Lower leg skin (tissue), 4 donors: ENCODE measurements at regions not wholly inside any gene's neighbourhood (a gene's known extent, or its start where the extent isn't known, plus 50 kb on each side); places are given as distances from the start of the nearest gene placed in this dataset.

Experiments used
- DNase-seq, 2 donors: peaks; one replicate each; pipeline ENCODE4 v3.0.0-alpha.2; 2019; ENCODE audit warnings: low spot score in 2 of 2
- H3K4me3 ChIP-seq: fragments of 200-600 bp; sonication (generic); 2 replicates; pipeline ENCODE4 v1.5.1; 2017; ENCODE audit warnings: mild to moderate bottlenecking, low read depth; ENCODE audit not compliant: poor library complexity, severe bottlenecking
- CTCF ChIP-seq, 3 donors: fragments of 450-650 bp; IDR thresholded peaks; one replicate each; pipeline ENCODE4 v1.5.1; 2016; ENCODE audit warnings: antibody characterized with exemption in 3 of 3, mild to moderate bottlenecking in 3 of 3, moderate library complexity in 2 of 3
- POLR2A ChIP-seq, 2 donors: fragments of 450-650 bp; IDR thresholded peaks; one replicate each; pipeline ENCODE4 v1.6.1; 2016 to 2017; ENCODE audit warnings: antibody characterized with exemption in 2 of 2, mild to moderate bottlenecking in 1 of 2, moderate library complexity in 1 of 2
- WGBS, 2 donors: methylation state at CpG; one replicate each; pipeline ENCODE4 v1.1.5; 2018; 5-methylcytosine and 5-hydroxymethylcytosine counted together
- intact Hi-C: fragments of 100-400 bp; cut with DNase I; formaldehyde crosslinking; loops from one replicate; pipeline ENCODE4 v1.15.0; 2023; ENCODE audit warnings: low total_unique reads

DNA sequence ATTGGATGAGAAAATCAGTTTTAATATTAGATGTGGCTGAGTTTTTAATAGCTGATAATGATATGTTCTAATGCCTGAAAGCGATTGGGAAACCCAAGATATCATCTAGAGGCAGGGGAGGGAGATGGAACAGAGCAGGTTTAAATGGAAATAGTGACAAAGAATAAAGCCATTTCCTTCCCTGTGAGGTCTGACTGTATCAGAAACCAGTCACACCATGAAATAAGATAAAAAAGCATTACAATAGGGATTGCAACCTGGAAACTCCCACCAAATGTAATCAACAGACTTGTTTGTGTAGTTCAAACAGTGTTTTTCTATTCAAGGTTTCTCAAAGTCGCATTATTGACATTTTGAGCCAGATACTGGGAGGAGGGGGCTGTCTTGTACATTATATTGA lies 110.1 kb upstream of the SMIM23 start:
- TF ChIP-seq POLR2A (IDR thresholded peaks at IDR 0.05) = no peak
- TF ChIP-seq CTCF (IDR thresholded peaks at IDR 0.05) = no peak
- no peak for DNase-seq
- intact Hi-C loops = no loop called here
- no peak overlapping the region for H3K4me3 ChIP-seq
- WGBS, 2 donors = 74 to 83% methylated on average over 2 of the region's 2 CpGs

- no peak overlapping the region for H3K4me3 ChIP-seq
- DNase-seq = no peak
- no peak for TF ChIP-seq POLR2A (IDR thresholded peaks at IDR 0.05)
- no peak for TF ChIP-seq CTCF (IDR thresholded peaks at IDR 0.05)
- 57 to 58% methylated on average over 6 of the region's 6 CpGs for WGBS, 2 donors
- intact Hi-C loops = no loop called here
Observed at GRCh38 chr5:171676286-171676944, 109.2 kb upstream of the SMIM23 start.

DNA sequence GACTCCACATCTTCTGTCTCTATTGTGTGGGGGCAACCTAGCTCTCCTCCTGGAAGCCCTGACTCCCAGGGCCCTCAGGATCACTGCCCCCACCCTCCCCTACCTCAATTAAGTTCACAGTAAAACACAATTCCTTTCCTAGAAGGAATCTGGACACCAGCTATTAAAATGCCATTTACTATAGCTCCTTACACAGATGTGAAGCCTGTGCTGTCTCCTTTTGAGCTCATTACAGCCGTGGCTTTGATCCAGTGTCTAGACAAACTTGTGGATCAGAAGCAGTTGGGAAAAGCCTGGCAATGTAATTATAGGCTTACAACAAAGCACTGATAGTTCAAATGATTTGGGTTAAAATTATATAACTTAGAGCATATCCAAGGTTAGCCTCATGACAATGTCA lies 107.0 kb upstream of the SMIM23 start:
- 79 to 100% methylated on average over 1 of the region's 1 CpG for WGBS, 2 donors
- DNase-seq = no peak
- H3K4me3 ChIP-seq = no peak overlapping the region
- TF ChIP-seq CTCF (IDR thresholded peaks at IDR 0.05) (no peak), POLR2A (IDR thresholded peaks at IDR 0.05) (no peak)
- intact Hi-C loops = no loop called here

DNA sequence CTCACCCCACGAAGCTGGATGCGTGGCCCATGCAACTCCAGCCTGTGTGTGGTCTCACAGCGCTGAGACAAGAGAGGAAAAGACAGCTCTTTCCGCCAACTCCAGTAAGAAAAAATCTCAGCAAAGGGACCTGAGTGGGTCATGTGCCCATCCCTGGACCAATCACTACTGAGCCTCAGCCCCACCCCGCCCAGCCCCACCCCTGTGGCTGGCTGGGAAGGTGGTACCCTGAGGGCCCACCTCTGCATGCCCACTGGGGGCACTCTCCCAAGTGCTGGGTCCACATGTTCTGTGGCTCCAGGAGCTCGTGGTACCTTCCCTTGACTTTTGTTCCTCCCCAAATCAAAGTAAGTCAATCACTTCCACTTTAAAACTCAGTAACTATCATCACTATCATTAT lies 105.1 kb upstream of the SMIM23 start:
- peak in 1 of 2 donors; percentile 49 for DNase-seq
- WGBS, 2 donors = 94% methylated on average over 6 of the region's 6 CpGs
- intact Hi-C loops = no loop called here
- TF ChIP-seq POLR2A (IDR thresholded peaks at IDR 0.05) = no peak
- no peak overlapping the region for H3K4me3 ChIP-seq

- 72 to 75% methylated on average over 4 of the region's 4 CpGs for WGBS, 2 donors
- peak in 1 of 2 donors; percentile 70 for DNase-seq
- no peak overlapping the region for H3K4me3 ChIP-seq
- intact Hi-C loops = no loop called here
- TF ChIP-seq POLR2A (IDR thresholded peaks at IDR 0.05) (no peak), CTCF (IDR thresholded peaks at IDR 0.05) (no peak)
Observed at GRCh38 chr5:171681061-171681460, 104.6 kb upstream of the SMIM23 start.

DNA sequence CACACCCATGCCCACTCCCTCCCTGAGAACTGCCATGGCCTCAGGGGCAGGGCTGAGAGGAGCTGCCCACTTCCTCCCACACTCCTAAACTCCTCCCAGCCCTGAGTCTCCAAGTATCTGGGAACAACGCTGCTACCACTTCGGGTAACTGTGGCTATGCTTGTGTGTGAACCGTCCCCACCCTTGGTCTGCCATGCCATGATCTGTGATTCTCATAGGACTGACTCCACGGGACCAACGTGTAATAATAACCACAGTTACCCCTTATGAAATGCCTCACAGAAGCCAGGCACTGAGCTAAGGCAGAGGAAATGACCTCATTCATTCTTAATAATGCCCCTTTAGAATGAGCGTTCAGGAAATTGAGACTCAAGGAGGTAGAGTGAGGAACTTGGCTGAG lies 103.9 kb upstream of the SMIM23 start:
- H3K4me3 ChIP-seq = no peak overlapping the region
- intact Hi-C loops = no loop called here
- DNase-seq = peak in 1 of 2 donors; percentile 78
- 23 to 31% methylated on average over 6 of the region's 6 CpGs for WGBS, 2 donors
- no peak for TF ChIP-seq CTCF (IDR thresholded peaks at IDR 0.05)
- no peak for TF ChIP-seq POLR2A (IDR thresholded peaks at IDR 0.05)
